ENCODE measurements at regions not wholly inside any gene's neighbourhood (a gene's known extent, or its start where the extent isn't known, plus 50 kb on each side); places are given as distances from the start of the nearest gene placed in this dataset.

DNA sequence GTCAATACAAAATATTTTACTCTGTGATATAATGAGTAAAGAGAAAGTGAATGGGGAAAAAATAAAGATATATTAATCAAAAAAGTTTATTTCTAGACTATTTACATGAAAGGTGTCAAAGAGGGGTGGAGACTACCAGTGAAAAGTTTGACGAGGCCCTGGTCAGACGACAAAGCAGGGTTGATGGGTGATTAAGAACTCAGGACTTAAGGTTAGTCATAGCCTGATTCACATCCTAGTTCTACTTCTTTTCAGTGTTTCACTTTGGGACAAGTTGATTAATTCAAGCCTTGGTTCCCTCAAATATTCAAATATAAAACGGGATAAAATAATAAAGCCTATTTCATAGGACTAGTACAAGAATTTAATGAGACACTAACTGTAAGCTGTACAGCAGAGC is 178.2 kb upstream of the HS3ST5 start:
- DNase-seq: no peak

GRCh38 chr6:114514170-114514569 is 171.3 kb upstream of the HS3ST5 start:
- no peak for DNase-seq

DNA sequence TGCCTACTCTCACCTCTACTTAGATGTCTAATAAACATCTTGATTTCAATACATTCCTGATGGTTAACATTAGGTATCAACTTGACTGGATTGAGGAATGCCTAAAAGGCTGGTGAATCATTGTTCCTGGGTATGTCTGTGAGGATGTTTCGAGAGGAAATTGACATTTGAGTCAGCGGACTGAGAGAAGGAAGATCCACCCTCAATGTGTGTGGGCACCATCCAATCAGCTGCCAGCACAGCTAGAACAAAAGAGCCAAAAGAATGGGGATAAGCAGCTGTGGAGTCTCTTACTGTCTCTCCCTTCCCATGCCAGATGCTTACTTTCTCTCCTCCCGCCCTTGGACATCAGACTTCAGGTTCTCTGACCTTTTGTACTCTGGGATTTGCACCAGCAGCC is 128.6 kb upstream of the HS3ST5 start:
- no peak for DNase-seq

GRCh38 chr6:114467931-114468330 is 125.1 kb upstream of the HS3ST5 start:
- no peak for DNase-seq

DNA sequence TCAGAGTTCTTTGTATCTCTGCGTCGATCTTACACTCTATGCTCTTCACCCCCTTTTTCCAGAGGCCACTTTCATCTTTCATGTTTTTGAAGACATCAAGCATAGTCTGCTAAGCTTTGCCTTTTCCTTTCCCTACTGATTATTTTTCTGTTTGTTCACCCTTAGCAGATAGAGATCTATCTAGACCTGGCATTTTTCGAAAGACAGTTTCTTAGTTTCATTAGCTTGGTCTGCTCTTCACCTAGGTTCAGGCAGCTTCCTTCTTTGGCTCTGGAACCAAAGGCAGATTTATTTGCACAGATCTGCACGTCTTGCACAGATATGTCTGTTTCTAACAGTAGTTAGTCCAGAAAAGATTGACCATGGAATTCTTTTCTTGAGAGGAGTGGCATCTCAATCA is 122.7 kb upstream of the HS3ST5 start:
- no peak for DNase-seq

DNA sequence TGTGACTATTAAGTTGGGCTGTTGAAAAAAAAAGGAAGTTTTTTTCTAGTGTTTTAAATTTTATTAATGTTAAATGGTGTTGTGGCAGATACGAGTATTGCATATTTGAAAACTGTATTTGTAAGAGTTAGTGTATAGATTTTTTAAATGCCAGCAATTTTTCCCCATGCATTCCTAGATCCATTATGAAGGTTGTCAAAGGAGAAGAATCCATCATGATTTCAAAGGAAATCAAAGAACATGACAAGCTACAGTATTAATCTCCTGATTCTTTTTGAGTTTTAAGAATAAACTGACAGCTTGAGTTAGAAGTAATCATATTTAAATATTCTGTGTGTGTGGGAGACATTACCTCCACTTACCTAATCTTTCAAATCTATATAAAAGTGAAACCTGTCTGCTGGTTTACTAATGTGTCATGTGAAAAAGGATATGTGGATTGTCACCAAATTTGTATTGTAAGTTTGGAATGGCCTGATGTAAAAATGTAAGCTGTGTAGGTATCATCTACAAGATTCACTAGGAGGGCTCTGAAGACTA is 111.0 kb upstream of the HS3ST5 start:
- DNase-seq: no peak

GRCh38 chr6:114452785-114453401 is 110.1 kb upstream of the HS3ST5 start:
- no peak for DNase-seq

DNA sequence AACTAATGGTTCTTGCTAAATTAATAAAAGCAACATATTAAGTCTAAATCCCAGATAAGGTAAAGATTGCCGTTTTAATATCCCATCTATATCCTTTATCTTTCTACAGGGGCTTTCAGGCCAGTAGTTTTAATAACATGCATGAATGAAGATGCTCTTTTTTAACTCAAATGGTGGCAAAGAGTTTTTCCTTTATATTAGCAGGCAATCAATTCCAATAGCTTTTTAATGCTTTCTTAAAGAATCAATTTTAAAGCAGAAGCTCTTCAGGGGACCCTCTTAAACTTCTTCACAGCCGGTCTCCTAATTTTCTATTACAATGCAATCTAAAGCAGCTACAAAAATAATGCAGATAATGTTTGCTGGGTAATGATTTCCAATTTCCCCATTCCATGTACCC is 107.8 kb upstream of the HS3ST5 start:
- no peak for DNase-seq

GRCh38 chr6:114449659-114450058 is 106.8 kb upstream of the HS3ST5 start:
- no peak for DNase-seq

- DNase-seq: no peak
These were observed 103.5 kb upstream of the HS3ST5 start for GRCh38 chr6:114446342-114446741.

DNA sequence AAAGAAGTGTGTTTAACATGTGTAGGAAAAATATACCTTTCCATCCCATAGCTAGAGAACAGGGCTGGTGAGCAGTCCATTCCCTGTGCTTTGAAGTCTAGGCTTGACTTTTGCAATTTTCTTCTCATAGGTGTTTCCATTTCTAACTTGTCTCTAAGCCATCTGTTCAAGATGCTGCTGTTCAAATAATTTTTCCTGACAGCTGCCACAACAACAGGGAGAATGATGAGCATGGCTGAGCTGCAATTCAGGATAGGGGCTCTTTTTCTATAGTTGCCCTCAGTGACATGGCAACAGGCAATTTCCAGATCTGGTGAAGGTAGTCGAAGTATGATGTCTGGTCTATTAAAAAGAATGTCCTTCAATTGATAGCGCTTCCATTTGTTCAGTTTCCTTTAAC is 103.0 kb upstream of the HS3ST5 start:
- no peak for DNase-seq

GRCh38 chr6:114439411-114439810 is 96.6 kb upstream of the HS3ST5 start:
- DNase-seq: no peak

DNA sequence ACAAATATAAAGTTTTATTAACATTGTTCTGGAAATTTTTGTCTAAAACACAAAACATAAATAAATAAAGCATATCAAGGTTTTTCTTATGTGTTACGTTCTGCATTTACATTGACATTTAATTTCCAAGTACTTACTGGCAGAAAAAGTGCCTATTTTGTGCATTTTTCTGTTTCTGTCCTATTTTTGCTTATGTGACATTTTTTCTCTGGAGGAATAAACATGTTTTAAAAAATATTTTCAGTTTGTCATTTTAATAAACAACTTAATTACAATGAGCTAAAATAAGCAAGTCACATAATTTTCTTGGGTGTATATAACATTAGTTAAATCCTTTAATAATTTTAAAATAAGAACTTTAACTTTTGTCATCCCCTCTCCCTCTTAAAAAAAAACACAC is 94.4 kb upstream of the HS3ST5 start:
- no peak for DNase-seq

- no peak for DNase-seq
These were observed 93.9 kb upstream of the HS3ST5 start for GRCh38 chr6:114436691-114437090.

GRCh38 chr6:114435985-114436384 is 93.2 kb upstream of the HS3ST5 start:
- DNase-seq: no peak

GRCh38 chr6:114432400-114432799 is 89.6 kb upstream of the HS3ST5 start:
- no peak for DNase-seq

DNA sequence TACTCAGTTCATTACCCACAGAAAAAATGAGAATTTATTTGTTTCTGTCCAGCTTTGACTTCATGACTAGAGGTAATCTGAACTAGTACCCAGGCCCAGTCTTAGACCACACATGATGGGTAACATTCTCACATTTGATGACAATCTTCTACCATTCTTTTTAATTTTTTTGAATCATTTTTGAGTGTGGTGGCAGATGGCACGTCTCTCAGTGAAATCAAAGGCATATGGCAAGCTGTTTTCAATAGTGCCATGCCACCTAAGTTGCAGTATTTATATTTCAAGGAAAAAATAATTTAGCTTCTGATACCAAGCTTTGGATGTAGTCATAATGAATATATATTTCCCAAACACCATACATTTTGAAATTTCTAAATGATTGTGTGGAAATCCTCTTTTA is 88.8 kb upstream of the HS3ST5 start:
- DNase-seq: no peak

- DNase-seq: no peak
These were observed 87.8 kb upstream of the HS3ST5 start for GRCh38 chr6:114430534-114431124.

DNA sequence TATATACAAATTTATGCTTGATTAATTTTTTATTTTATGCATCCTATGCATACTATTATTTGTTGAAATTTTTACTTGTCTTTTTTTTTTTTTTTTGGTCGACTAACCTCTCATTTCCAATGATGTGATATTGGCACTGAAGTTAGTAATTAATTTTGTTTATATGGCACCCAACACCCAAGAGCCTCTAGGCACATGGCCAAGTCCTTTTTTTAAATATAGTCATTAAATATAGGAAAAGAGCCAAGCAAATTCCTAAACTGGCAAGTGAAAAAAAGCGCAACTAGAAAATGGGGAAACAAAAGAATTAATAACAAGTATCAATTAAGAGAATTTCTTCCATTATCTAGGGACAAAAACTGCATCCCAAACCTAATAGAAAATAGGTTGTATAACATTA is 85.5 kb upstream of the HS3ST5 start:
- DNase-seq: no peak

DNA sequence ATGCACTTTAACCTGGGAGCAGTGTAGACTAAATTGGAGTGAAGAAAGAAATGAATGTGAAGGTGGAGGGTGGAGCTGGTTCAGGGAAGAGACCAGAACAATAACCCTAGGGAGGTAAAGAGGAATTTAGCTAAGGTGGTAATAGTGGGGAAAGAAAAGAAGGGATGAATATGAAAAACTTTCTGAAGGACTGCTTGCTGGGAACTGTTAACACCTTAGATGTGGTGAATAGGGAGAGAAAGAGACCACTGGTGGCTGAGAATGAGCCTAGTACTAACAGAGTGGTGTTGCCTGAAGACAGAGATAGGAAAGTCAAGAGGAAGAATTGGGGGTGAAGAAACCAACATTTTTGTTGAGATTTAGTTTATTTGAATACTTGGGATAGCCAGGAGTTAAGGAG is 78.4 kb upstream of the HS3ST5 start:
- DNase-seq: no peak

- DNase-seq: no peak
These were observed 76.4 kb upstream of the HS3ST5 start for GRCh38 chr6:114419175-114419574.

- DNase-seq: no peak
These were observed 75.6 kb upstream of the HS3ST5 start for GRCh38 chr6:114418304-114418972.

- DNase-seq: no peak
These were observed 64.7 kb upstream of the HS3ST5 start for GRCh38 chr6:114407426-114408035.

- no peak for DNase-seq
These were observed 61.6 kb upstream of the HS3ST5 start for GRCh38 chr6:114404339-114404955.

Data from HCEC 1CT (cell line).